H9 (cell line): ENCODE measurements at regions not wholly inside any gene's neighbourhood (a gene's known extent, or its start where the extent isn't known, plus 50 kb on each side); places are given as distances from the start of the nearest gene placed in this dataset.

Experiments used
- DNase-seq: peaks from one replicate; pipeline ENCODE4 v3.0.0-alpha.2; 2017
- H2AFZ ChIP-seq: one replicate; pipeline ENCODE4 v1.6.1; 2013; ENCODE audit warnings: mild to moderate bottlenecking, low read length, control low read depth, moderate library complexity
- H2AK5ac ChIP-seq: 2 replicates; pipeline ENCODE4 v1.6.1; 2013; ENCODE audit warnings: low read length, control low read depth, mixed read lengths; ENCODE audit not compliant: insufficient read length
- H2BK120ac ChIP-seq: one replicate; pipeline ENCODE4 v1.6.1; 2013; ENCODE audit warnings: low read depth, mild to moderate bottlenecking, low read length, control low read depth, inconsistent platforms; ENCODE audit not compliant: poor library complexity, severe bottlenecking
- H2BK12ac ChIP-seq: 2 replicates; pipeline ENCODE4 v1.6.1; 2013; ENCODE audit warnings: low read length, control low read depth, mixed read lengths, low read depth; ENCODE audit not compliant: insufficient read length
- H2BK15ac ChIP-seq: 2 replicates; pipeline ENCODE4 v1.6.1; 2013; ENCODE audit warnings: low read depth, low read length, control low read depth
- H2BK20ac ChIP-seq: one replicate; pipeline ENCODE4 v1.6.1; 2013; ENCODE audit warnings: low read depth, mild to moderate bottlenecking, low read length, control low read depth, inconsistent platforms; ENCODE audit not compliant: poor library complexity, severe bottlenecking
- H2BK5ac ChIP-seq: 2 replicates; pipeline ENCODE4 v1.6.1; 2013; ENCODE audit warnings: low read length, control low read depth, mixed read lengths; ENCODE audit not compliant: insufficient read length
- H3K14ac ChIP-seq: 2 replicates; pipeline ENCODE4 v1.6.1; 2013; ENCODE audit warnings: low read length, control low read depth; ENCODE audit not compliant: insufficient read depth
- H3K18ac ChIP-seq: 2 replicates; pipeline ENCODE4 v1.6.1; 2013; ENCODE audit warnings: low read depth, mild to moderate bottlenecking, mixed read lengths, low read length, control low read depth; ENCODE audit not compliant: insufficient read length
- H3K23ac ChIP-seq: 2 replicates; pipeline ENCODE4 v1.6.1; 2013; ENCODE audit warnings: low read length, control low read depth, mixed read lengths, low read depth; ENCODE audit not compliant: insufficient read length
- H3K23me2 ChIP-seq: 2 replicates; pipeline ENCODE4 v1.6.1; 2013; ENCODE audit warnings: low read depth, mild to moderate bottlenecking, mixed read lengths, low read length, control low read depth; ENCODE audit not compliant: insufficient read length, poor library complexity, severe bottlenecking
- H3K27ac ChIP-seq: 2 replicates; pipeline ENCODE4 v1.5.1; 2013; ENCODE audit warnings: low read length, control low read depth, mixed read lengths, low read depth; ENCODE audit not compliant: insufficient read length
- H3K27me3 ChIP-seq: 2 replicates; pipeline ENCODE4 v1.6.1; 2013; ENCODE audit warnings: low read length, control low read depth, inconsistent platforms; ENCODE audit not compliant: insufficient read depth
- H3K4ac ChIP-seq: 2 replicates; pipeline ENCODE4 v1.6.1; 2013; ENCODE audit warnings: low read depth, mild to moderate bottlenecking, control low read depth, inconsistent platforms, low read length, moderate library complexity
- H3K4me1 ChIP-seq: 2 replicates; pipeline ENCODE4 v1.6.1; 2013; ENCODE audit warnings: low read length, control low read depth, inconsistent platforms; ENCODE audit not compliant: insufficient read depth
- H3K4me2 ChIP-seq: 2 replicates; pipeline ENCODE4 v1.6.1; 2013; ENCODE audit warnings: low read length, control low read depth, mixed read lengths; ENCODE audit not compliant: insufficient read length, insufficient read depth
- H3K56ac ChIP-seq: 2 replicates; pipeline ENCODE4 v1.6.1; 2013; ENCODE audit warnings: low read depth, mild to moderate bottlenecking, mixed read lengths, low read length, control low read depth; ENCODE audit not compliant: insufficient read length
- H3K79me1 ChIP-seq: 2 replicates; pipeline ENCODE4 v1.6.1; 2013; ENCODE audit warnings: low read depth, mild to moderate bottlenecking, moderate library complexity, low read length, control low read depth, inconsistent platforms; ENCODE audit not compliant: insufficient read depth, poor library complexity, severe bottlenecking
- H3K79me2 ChIP-seq: 2 replicates; pipeline ENCODE4 v1.6.1; 2013; ENCODE audit warnings: low read length, control low read depth, inconsistent platforms; ENCODE audit not compliant: insufficient read depth
- H3K9ac ChIP-seq: 2 replicates; pipeline ENCODE4 v1.6.1; 2013; ENCODE audit warnings: low read length, control low read depth, mixed read lengths; ENCODE audit not compliant: insufficient read length; ENCODE audit errors: extremely low read depth
- H3K9me3 ChIP-seq: one replicate; pipeline ENCODE4 v1.6.1; 2013; ENCODE audit warnings: low read depth, low read length, inconsistent platforms; ENCODE audit not compliant: control insufficient read depth
- H3T11ph ChIP-seq: one replicate; pipeline ENCODE4 v1.6.1; 2013; ENCODE audit warnings: mild to moderate bottlenecking, low read length, control low read depth, inconsistent platforms
- H4K20me1 ChIP-seq: one replicate; pipeline ENCODE4 v1.6.1; 2013; ENCODE audit not compliant: control insufficient read depth, insufficient read length, insufficient read depth
- H4K5ac ChIP-seq: 2 replicates; pipeline ENCODE4 v1.6.1; 2013; ENCODE audit warnings: low read depth, mild to moderate bottlenecking, mixed read lengths, low read length, control low read depth; ENCODE audit not compliant: insufficient read length
- H4K8ac ChIP-seq: replicated peaks from 2 replicates; pipeline ENCODE4 v1.6.1; 2013; ENCODE audit warnings: low read length, control low read depth, mixed read lengths, low read depth; ENCODE audit not compliant: insufficient read length
- H4K91ac ChIP-seq: 2 replicates; pipeline ENCODE4 v1.6.1; 2013; ENCODE audit warnings: low read depth, mild to moderate bottlenecking, moderate library complexity, mixed read lengths, low read length, control low read depth; ENCODE audit not compliant: insufficient read length
- H3K27ac Mint-ChIP-seq, 3 experiments: 2 replicates in 2 of 3; 3 replicates in 1 of 3; pipeline ENCODE4 v1.8.0; 2020 to 2021; ENCODE audit warnings: mixed read lengths in 3 of 3, mild to moderate bottlenecking in 1 of 3, moderate library complexity in 1 of 3
- H3K27me3 Mint-ChIP-seq: 2 replicates; pipeline ENCODE4 v1.8.0; 2021; ENCODE audit warnings: low read depth, mild to moderate bottlenecking, moderate library complexity, mixed read lengths
- H3K36me3 Mint-ChIP-seq, 3 experiments: 2 replicates in 2 of 3; 3 replicates in 1 of 3; pipeline ENCODE4 v1.8.0; 2020 to 2021; ENCODE audit warnings: low read depth in 3 of 3, mixed read lengths in 3 of 3; ENCODE audit not compliant: insufficient read depth in 1 of 3
- H3K4me1 Mint-ChIP-seq, 2 experiments: 2 replicates each; pipeline ENCODE4 v1.8.0; 2020; ENCODE audit warnings: mixed read lengths in 2 of 2
- H3K4me3 Mint-ChIP-seq, 2 experiments: 2 replicates in 1 of 2; 3 replicates in 1 of 2; pipeline ENCODE4 v1.8.0; 2020 to 2021; ENCODE audit warnings: mild to moderate bottlenecking in 2 of 2, mixed read lengths in 2 of 2, moderate library complexity in 1 of 2
- H3K9me3 Mint-ChIP-seq, 2 experiments: 2 replicates in 1 of 2; 3 replicates in 1 of 2; pipeline ENCODE4 v1.8.0; 2020; ENCODE audit warnings: mild to moderate bottlenecking in 2 of 2, mixed read lengths in 2 of 2, moderate library complexity in 1 of 2
- WGBS: extraction: QIAGEN DNeasy Blood & Tissue Kit; methylation state at CpG from one replicate; pipeline ENCODE4 v1.1.7; 2013; ENCODE audit warnings: missing lambda C conversion rate, low lambda C conversion rate, mixed read lengths; ENCODE audit not compliant: insufficient read length; ENCODE audit errors: extremely low coverage; 5-methylcytosine and 5-hydroxymethylcytosine counted together
- TF ChIP-seq, protein P1 (sequence below): fragments of 200-600 bp; sonication (generic); conservative IDR thresholded peaks from 3 replicates; pipeline ENCODE4 v1.8.0; 2021; ENCODE audit warnings: antibody characterized with exemption, mild to moderate bottlenecking

DNA sequence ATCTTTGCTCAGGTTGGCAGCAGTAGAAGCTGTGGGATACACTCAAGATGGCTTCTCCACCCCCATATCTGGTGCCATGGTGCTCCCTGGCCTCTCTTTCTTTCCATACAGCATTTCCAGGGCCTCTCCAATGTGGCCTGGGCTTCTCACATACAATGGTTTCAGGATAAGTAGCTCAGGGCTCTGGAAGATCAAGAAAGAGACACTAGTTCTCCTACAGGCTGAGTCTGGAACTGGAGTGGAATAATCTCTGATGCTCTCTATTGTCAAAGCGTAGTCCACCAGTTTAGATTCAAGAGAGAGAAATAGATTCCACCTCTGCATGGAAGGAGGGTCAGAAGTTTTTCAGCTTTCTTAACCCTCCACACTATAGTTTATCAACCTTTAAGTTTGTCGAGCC, 138.2 kb upstream of the AADAT start:
- no peak overlapping the region for H2BK20ac ChIP-seq
- H3K9me3 Mint-ChIP-seq = no peaks in the 10 kb centered on the region
- H2BK12ac ChIP-seq = no peak overlapping the region
- no peak overlapping the region for H4K5ac ChIP-seq
- H3K56ac ChIP-seq = no peak overlapping the region
- no peak overlapping the region for H3K23ac ChIP-seq
- H2AFZ ChIP-seq = no peak overlapping the region
- H2BK120ac ChIP-seq = no peak overlapping the region
- TF ChIP-seq, protein P1, sequence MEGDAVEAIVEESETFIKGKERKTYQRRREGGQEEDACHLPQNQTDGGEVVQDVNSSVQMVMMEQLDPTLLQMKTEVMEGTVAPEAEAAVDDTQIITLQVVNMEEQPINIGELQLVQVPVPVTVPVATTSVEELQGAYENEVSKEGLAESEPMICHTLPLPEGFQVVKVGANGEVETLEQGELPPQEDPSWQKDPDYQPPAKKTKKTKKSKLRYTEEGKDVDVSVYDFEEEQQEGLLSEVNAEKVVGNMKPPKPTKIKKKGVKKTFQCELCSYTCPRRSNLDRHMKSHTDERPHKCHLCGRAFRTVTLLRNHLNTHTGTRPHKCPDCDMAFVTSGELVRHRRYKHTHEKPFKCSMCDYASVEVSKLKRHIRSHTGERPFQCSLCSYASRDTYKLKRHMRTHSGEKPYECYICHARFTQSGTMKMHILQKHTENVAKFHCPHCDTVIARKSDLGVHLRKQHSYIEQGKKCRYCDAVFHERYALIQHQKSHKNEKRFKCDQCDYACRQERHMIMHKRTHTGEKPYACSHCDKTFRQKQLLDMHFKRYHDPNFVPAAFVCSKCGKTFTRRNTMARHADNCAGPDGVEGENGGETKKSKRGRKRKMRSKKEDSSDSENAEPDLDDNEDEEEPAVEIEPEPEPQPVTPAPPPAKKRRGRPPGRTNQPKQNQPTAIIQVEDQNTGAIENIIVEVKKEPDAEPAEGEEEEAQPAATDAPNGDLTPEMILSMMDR = peak; percentile 41; the same call in 2 of the 3 replicates
- no peaks in the 10 kb centered on the region for H3K79me1 ChIP-seq
- no peaks in the 10 kb centered on the region for H3K79me2 ChIP-seq
- no peak overlapping the region for H3K27ac Mint-ChIP-seq
- H2AK5ac ChIP-seq = no peak overlapping the region
- H3K18ac ChIP-seq = no peak overlapping the region
- H4K8ac ChIP-seq = no peak overlapping the region
- no CpG with 5 or more reads among the region's 2 CpGs for WGBS
- no peak for DNase-seq
- H3K4ac ChIP-seq = no peak overlapping the region
- H4K20me1 ChIP-seq = no peaks in the 10 kb centered on the region
- no peak overlapping the region for H2BK5ac ChIP-seq
- H3K23me2 ChIP-seq = no peaks in the 10 kb centered on the region
- H3K27me3 ChIP-seq = no peaks in the 10 kb centered on the region
- H3K4me3 Mint-ChIP-seq = no peak overlapping the region
- H3K9me3 ChIP-seq = no peaks in the 10 kb centered on the region
- peaks cover 0 to 3% (median 0%) of the 10 kb centered on the region in 3 experiments; a peak in 2 of 7 replicates for H3K36me3 Mint-ChIP-seq
- no peaks in the 10 kb centered on the region for H3K27me3 Mint-ChIP-seq
- H2BK15ac ChIP-seq = no peak overlapping the region
- H3K27ac ChIP-seq = no peak overlapping the region
- H3K4me1 ChIP-seq = peaks cover 2% of the 10 kb centered on the region; the same call in 1 of the 2 replicates
- no peak overlapping the region for H4K91ac ChIP-seq
- no peak overlapping the region for H3K14ac ChIP-seq
- H3K4me2 ChIP-seq = no peak overlapping the region
- peaks cover 27 to 32% of the 10 kb centered on the region in 2 experiments for H3K4me1 Mint-ChIP-seq
- H3T11ph ChIP-seq = no peak overlapping the region
- no peak overlapping the region for H3K9ac ChIP-seq
